GM12875 (cell line): ENCODE measurements at regions not wholly inside any gene's neighbourhood (a gene's known extent, or its start where the extent isn't known, plus 50 kb on each side); places are given as distances from the start of the nearest gene placed in this dataset.
"Not testable (repeated sequence)": the region's sequence is repeated elsewhere in the genome, so short reads cannot be mapped to it uniquely, and the experiment has no call there.

ENCODE experiments used
- H3K4me3 ChIP-seq: one replicate; pipeline ENCODE4 v1.5.1; 2011; ENCODE audit warnings: low read depth, low read length, control low read depth

DNA sequence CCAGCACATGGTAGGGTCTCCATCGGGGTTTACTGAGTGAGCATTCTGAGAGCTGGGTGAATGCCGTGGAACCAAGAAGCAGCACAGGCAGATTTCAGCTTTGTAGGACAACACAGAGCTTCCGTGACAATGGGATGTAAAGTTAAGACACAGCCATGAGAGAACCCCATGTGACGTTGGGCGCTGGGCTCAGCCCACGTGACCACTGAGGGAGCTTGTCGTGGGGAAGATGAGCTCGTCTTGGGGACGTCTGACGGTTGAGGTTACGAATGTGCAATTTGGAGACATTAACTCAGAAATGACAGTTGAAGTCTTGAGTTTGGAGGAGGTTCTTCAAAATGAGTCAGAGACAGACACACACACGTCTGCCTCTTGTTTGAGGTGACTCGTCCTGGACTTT, 51.5 kb upstream of the MUC20 start:
- H3K4me3 ChIP-seq, result not testable (repeated sequence)

DNA sequence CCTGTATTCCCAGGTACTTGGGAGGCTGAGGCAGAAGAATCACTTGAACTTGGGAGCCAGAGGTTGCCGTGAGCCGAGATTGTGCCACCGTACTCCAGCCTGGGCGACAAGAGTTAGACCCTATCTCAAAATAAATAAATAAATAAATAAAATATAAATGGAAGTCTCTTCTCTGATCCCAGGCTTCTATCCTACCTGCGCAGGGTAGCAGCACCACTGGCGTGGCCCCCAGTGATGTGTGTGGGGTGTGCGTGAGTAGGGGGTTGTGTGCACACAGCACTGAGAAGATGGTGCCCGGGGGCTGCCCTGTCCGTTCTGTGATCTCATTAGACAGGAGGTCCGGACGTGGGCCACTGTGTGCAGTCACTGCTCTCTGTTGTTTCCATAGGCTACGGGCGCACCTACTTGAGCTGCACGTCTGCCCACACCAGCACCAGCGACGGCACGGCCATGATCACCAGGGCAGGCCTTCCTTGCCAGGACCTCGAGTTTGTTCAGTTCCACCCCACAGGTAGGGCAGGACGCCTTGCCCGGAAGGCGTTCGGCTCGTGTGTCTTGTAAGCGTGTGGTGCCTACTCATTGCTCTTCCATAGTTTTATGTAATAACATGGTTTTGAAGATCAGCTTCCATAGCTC, 52.5 kb upstream of the MUC20 start:
- not testable (repeated sequence) for H3K4me3 ChIP-seq

DNA sequence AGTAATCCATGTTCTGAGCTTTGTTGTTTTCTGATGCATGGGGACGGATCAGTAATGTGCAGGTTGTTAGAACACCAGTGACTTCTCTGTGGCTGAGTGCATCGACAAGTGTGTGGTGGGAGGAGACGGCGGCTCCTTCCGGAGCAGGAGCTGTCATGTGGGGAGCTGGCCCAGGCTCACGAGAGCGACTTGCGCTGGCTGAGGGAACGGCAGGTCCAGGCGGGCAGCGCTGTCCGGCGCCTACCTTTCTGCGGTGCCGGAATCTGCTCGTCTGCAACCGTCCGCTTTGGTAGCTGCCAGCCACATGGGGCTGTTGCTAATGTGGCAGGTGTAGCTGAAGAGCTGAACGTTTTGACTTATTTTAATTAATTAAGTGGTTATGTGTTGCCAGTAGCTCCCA, 55.5 kb upstream of the MUC20 start:
- H3K4me3 ChIP-seq, result not testable (repeated sequence)

DNA sequence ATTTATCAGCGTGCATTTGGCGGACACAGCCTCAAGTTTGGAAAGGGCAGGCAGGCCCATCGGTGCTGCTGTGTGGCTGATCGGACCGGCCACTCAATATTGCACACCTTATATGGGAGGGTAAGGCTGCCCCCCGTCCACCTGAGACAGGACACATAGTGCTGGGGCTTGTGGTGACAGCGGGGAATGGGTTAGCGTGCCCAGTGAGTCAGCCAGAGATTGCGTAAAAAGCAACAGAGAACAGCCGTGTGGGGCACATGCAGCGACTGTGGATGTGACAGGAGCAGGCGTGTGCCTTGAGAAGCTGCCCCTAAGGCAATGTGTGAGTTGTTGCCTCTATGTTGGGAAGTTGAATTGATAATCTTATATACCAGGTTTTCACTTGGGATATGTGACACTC, 56.6 kb upstream of the MUC20 start:
- not testable (repeated sequence) for H3K4me3 ChIP-seq

DNA sequence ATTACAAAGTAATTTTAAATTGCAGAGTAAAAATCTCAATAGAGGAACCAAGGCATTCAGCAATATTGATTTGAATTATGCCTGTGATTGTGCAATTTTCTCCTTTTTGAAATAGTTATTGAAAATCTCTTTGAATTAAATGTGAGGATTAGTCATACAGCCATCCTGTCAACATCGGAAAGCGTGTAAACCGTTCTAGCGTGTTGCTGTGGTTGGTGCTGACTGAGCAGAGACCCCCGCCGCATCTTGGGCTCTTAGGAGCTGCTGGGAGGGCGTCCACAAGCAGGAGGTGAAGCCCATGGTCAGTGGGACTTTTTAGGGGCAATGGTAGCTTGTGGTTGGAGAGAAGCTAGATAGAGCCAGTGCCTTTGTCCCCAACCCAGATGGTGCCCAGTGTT, 61.6 kb upstream of the MUC20 start:
- not testable (repeated sequence) for H3K4me3 ChIP-seq

DNA sequence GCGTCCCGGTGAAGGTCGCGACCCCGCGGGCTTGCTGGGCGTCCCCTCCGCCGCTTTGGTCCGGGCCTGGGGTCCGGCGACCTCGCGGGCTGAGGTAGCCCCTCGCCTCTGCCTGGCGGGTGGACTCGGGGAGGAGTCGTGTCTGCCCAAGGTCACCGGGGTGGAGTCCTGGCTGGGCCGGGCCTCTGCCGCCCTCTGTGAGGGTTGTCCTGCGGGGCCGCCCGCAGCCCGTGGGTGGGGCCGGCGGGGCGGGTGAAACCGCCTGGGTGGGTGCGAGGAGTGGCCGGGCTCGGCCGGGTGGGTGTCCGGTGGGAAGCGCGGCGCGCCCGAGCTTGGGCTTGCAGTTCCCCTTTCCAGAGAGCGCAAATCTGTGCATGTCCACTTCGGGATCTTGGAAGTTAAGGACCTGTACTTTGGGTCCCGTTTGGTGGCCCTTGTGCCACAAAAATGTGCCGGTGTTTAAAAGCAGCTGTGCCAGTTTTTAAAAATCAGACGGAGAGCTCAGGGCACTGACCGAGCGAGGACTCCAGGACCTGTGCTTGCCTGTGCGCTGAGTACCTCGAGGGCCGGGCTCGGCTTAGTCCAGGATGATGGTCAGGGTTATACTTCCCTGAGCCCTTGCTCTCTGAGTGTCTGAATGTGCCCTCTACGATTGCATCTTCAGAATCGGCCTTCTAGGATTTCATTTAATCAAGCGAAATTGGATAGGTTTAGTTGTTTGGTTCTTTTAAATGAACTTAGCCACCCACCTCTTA, 62.2 kb upstream of the MUC20 start:
- H3K4me3 ChIP-seq, result peak overlapping the region; percentile 56

DNA sequence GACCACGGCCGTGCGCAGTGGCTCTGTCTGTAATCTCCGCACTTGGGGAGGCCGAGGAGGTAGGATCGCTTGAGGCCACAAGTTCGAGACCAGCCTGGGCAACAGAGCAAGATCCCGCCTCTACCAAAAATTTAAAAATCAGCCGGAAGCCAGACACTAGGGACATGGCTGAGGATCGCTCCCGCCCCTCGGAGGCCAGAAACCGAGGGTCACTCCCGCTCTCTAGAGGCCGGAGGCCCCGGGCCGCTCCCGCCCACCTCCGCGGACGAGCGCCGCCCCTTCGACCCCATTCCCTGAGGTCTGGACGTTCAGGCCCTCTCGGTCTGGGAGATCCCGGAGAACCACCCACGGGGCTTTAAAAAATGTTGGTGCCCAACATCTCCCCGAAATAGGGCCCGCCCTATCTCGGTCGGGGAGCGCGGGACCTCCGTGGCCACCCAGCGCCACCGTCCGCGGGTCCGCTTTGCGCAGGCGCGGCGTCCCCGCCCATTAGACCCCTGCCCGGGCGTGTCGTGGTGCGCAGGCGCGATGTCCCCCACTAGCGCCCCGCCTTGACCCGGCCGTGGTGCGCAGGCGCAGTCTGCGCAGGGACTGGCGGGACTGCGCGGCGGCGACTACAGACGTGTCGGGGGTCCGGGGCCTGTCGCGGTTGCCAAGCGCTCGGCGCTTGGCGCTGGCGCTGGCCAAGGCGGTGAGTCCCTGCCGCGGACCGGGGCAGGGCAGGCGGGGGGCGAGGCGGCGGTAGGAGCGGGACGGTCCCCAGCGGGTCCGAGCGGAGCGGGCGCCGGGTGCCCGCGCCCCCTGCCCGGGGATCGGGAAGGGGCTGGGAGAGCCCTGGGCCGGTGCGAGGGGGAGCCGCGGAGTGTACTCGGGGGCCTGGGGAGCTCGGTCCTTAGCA, 63.1 kb upstream of the MUC20 start:
- H3K4me3 ChIP-seq, result peak overlapping the region; percentile 56

DNA sequence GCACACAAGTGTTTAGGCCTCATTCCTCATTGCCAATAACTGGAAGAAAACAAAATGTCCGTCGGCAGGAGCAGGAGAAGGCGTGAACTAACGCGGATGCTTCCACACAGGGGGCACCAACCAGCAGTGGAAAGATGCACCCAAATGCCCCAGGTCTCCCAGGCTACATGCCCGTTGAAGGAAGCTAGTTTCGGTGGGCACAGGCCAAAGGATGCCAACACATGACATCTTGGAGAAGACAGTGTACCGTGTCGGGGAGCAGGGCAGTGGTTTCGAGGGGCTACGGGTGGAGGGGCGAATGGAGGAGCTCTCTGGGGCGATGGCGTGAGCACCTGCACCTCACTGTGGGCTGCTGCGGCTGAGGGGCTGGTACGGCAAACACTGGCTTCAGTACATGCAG, 64.7 kb upstream of the MUC20 start:
- H3K4me3 ChIP-seq, result not testable (repeated sequence)

DNA sequence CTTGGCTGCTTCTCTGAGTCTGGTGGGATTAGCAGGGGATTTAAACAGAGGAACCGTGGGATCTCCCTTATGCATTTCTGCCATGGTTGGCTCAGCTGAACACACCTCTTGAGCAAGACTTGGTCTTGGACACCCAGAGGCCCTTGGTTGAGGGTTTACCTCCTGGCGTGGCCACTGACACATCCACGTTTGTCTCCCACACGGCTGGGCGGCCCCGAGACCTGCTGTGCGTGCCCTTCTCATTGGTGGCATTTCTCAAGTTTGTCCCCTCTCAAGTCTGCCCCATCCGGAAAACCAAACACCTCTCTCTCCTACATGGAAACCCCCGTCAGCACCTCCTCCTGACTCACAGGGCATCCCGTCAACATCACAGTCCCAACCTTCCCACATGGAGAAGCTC, 66.0 kb upstream of the MUC20 start:
- not testable (repeated sequence) for H3K4me3 ChIP-seq

DNA sequence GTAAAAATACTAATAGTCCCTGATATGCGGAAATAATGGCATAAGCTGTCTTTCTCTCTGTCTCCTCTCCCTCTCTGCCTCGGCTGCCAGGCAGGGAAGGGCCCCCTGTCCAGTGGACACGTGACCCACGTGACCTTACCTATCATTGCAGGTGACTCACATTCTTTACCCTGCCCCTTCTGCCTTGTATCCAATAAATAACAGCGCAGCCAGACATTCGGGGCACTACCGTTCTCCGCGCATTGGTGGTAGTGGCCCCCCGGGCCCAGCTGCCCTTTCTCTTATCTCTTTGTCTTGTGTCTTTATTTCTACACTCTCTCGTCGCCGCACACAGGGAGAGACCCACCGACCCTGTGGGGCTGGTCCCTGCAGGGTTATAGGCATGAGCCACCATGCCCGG, 66.6 kb upstream of the MUC20 start:
- not testable (repeated sequence) for H3K4me3 ChIP-seq

DNA sequence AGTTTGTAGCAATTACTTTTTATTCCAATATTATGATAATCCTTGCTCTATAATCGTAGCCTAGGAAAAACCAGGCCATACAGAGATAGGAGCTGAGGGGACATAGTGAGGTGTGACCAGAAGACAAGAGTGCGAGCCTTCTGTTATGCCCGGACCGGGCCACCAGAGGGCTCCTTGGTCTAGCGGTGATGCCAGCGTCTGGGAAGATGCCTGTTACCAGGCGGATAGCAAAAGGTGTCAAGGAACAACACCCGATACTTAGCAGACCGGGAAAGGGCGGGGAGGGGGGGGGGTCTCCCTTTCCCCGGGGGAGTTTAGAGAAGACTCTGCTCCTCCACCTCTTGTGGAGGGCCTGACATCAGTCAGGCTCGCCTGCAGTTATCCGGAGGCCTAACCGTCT, 67.1 kb upstream of the MUC20 start:
- not testable (repeated sequence) for H3K4me3 ChIP-seq

DNA sequence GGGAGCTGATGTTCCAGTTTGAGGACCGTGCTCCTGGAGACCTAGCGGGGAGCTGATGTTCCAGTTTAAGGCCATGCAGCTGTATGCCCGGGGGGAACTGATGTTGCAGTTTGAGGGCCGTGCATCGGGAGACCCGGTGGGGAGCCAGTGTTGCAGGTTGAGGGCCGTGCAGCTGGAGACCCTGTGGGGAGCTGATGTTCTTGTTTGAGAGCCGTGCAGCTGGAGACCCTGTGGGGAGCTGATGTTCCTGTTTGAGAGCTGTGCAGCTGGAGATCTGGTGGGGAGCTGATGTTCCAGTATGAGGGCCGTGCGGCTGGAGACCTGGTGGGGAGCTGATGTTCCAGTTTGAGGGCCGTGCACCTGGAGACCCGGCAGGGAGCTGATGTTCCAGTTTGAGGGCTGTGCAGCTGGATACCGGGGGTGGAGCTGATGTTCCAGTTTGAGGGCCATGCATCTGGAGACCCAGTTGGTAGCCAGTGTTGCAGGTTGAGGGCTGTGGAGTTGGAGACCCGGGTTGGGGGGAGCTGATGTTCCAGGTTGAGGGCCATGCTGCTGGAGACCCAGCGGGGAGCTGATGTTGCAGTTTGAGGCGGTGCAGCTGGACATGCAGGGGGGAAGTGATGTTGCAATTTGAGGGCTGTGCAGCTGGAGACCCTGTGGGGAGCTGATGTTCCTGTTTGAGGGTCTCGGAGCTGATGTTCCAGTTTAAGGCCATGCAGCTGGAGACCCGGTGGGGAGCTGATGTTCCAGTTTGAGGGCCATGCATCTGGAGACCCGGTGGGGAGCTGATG, 64.4 kb upstream of the APOD start:
- not testable (repeated sequence) for H3K4me3 ChIP-seq

DNA sequence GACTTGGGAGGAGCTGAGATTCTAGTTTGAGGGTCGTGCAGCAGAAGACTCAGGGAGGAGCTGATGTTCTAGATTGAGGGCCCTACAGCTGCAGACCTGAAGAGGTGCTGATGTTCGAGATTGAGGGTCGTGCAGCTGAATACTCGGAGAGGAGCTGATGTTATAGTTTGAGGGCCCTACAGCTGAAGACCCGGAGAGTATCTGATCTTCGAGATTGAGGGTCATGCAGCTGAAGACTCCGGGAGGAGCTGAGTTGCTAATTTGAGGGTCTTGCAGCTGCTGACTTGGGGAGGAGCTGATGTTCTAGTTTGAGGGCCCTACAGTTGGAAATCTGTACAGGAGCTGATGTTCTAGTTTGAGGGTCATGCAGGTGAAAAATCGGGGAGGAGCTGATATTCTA, 62.1 kb upstream of the APOD start:
- H3K4me3 ChIP-seq, result not testable (repeated sequence)

DNA sequence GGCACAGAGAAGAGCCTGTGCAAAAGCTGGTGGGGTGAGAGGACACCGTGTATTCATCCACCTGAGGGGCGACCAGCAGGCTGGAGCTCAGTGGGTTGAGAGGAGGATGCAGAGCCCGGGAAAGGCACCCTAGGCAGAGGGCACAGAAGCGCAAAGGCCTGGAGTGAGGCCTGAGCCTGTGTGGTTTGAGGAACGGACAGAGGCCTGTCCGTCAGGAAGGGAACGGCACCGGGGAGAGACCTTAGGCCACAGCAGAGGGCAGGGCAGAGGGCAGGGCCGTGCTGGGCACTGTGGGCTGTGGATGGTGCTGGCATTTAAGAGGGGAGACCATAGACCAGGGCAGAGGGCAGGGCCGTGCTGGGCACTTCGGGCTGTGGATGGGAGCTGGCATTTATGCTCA, 59.5 kb upstream of the APOD start:
- not testable (repeated sequence) for H3K4me3 ChIP-seq

DNA sequence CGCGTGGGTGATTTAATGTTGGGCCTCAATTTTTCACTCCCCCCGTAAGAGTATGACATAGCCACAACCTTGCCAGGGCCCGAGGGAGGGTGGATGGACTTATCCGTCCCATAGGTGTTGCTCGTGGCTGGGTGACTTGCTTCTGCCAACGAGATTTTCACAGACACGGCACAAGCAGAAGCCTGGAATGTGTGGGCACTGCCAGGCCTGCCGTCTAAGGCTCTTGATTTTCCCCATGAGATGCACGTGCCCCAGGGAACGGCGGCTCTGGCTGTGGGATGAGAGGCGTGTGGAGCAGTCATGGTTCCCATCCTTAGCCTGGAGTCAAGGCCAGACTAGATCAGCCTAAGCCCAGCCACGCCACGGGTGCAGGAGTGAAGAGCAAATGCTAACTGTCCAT, 58.6 kb upstream of the APOD start:
- H3K4me3 ChIP-seq, result not testable (repeated sequence)

DNA sequence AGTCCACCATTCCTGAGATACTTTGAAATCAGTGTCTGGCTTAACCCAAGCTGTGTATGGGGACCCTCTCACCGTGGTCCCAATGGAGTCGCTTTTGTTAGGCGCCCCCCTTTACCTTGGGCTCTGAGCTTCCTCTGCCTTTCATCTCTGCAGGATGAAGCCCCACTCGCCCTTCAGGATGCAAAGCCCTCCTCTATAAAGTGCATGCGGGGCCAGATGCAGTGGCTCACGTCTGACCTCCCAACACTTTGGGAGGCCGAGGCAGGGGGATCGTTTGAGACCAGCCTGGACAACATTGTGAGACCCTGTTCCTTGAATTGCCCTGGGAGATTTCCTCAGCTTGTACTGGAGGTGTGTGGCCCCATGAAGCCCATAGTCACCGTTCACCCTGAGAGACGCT, 54.7 kb upstream of the APOD start:
- not testable (repeated sequence) for H3K4me3 ChIP-seq

DNA sequence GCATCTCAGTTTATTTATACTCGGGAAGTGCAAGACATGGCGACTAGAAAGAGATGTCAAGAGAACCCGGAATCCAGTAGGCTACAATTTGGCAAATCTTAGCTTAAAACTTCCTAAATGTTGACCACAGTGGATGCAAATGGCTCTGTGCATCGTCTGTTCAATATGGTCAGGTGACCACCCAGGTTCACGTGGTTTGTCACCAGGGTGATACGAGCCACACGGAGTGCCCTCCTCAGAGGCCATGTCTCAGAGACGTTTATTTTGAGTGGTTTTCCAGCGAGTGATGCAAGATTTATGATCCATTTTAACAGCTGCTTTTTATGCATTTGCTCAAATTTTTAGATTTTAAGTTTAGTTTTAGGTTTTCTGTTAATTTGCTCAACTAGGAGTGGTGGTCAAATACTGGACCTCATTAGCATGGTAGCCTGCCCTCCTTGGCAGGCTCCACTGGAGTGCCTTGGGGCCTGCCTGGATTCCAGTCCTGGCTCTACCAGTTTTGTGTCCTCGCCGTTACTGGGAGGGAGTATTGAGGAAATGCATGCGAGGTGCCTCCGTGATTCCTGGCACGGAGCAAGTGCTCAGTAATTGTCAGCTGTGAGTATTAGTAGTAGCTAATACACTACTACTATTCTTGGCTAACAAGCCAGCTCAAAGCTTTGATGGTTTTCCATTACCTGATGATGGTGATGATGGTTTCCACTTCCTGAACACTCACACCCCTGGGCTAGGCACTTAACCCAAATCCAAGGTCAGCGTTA, 53.9 kb upstream of the APOD start:
- H3K4me3 ChIP-seq, result not testable (repeated sequence)

DNA sequence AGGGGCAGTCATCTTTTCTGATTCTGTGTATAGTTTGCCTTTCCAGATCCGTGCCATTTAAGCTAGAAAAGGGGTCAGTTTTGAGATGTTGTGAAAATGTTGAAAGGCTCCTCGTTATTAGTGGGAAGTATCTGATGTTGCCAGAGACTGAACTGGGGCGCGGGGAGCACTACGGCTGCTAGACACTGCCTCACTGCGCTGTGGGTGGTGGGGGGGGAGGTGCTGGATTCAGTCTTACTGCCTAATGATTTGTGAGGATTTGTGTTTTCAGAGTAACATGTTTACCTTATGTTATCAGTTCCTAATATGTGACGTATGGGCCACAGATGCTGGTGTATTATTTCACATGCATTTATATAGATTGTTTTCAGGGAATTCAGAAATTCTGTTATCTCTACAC, 53.3 kb upstream of the APOD start:
- H3K4me3 ChIP-seq, result not testable (repeated sequence)

DNA sequence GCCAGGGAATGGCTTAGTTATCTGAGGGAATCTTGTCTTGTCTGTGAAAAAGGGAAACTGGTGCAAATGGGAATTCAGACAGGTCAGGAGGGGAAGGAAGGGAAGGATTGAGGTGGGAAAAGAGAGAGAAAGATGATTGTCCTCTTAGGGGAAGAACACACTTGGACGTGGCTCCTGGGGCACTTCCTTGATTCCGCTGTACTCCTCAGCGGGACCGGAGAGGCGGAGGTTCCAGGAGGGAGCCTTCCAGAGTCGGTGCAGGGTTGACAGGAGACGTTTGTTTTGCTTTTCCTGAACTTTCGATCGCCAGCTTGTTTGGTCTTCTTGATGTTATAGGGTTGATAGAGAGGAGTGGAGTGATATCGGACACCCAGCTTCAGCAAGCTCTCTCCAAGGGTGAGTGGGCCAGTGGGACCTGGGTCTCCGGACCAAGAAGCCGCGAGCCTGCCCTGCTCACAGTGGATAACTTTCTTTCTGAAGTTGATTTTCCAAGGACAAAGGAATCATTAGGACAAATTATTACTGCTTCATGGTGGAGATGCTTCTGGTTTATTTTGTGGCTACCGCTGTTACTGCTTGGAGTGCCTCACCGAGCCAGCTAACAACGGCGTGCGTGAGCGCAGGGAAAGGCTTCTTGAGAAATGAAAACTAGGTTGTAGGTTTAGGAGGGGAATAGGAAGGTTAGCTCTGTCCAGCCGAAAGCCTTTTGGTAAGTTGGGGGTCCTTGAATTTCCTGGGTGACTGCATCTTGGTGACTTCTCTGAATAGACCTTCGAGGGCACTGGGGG, 52.4 kb upstream of the APOD start:
- H3K4me3 ChIP-seq, result not testable (repeated sequence)
